Mammary epithelial cell (primary cell): ENCODE measurements at regions not wholly inside any gene's neighbourhood (a gene's known extent, or its start where the extent isn't known, plus 50 kb on each side); places are given as distances from the start of the nearest gene placed in this dataset.

Source experiments
- EZH2 ChIP-seq: IDR thresholded peaks from 2 replicates; pipeline ENCODE4 v1.6.1; 2012; ENCODE audit warnings: low read length, inconsistent platforms, borderline replicate concordance
- TF ChIP-seq, protein P1 (sequence below), 2 donors: IDR thresholded peaks in 1 of 2; conservative IDR thresholded peaks in 1 of 2; 2 replicates each; pipeline ENCODE4 v1.5.1; 2011 to 2012; ENCODE audit warnings: inconsistent platforms in 2 of 2, low read length in 2 of 2, mild to moderate bottlenecking in 2 of 2, control low read depth in 1 of 2, low read depth in 1 of 2; ENCODE audit not compliant: insufficient read depth in 1 of 2; ENCODE audit errors: extremely low read depth in 1 of 2

DNA sequence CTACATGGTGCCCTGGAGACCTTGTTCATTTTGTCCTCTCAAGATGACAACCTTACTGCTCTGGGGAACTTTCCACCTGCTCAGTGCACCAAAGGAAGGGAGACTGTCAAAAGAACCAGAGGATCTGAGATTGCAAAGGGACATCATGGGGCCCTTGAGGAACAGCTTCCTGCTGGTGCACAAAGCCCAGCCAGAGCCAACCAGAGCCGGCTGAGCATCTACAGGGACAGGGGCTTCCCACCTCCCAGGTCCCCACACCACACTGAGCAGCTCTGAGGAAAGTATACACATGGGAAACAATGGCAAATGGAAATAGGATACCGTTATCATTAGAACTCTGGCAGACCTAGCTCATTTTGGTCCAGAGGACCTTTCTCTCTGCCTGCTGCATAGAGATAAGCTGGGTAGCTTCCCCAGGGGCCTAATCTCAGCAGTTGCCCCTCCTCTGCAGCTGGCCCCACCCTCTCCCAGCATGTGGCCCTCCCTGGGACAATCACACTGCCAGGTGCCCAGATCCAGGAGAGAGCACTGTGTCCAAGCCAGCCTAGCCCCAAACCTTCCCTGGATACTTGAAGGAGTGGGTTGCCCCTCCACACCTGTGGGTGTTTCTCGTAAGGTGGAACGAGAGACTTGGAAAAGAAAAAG is 123.4 kb upstream of the PRR20G start:
- no peak for TF ChIP-seq EZH2
- TF ChIP-seq, protein P1, sequence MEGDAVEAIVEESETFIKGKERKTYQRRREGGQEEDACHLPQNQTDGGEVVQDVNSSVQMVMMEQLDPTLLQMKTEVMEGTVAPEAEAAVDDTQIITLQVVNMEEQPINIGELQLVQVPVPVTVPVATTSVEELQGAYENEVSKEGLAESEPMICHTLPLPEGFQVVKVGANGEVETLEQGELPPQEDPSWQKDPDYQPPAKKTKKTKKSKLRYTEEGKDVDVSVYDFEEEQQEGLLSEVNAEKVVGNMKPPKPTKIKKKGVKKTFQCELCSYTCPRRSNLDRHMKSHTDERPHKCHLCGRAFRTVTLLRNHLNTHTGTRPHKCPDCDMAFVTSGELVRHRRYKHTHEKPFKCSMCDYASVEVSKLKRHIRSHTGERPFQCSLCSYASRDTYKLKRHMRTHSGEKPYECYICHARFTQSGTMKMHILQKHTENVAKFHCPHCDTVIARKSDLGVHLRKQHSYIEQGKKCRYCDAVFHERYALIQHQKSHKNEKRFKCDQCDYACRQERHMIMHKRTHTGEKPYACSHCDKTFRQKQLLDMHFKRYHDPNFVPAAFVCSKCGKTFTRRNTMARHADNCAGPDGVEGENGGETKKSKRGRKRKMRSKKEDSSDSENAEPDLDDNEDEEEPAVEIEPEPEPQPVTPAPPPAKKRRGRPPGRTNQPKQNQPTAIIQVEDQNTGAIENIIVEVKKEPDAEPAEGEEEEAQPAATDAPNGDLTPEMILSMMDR (conservative IDR thresholded peaks at IDR 0.05 in 1 of 2, IDR thresholded peaks at IDR 0.05 in 1 of 2; ENCODE audit: extremely low read depth in 1 of 2, insufficient read depth in 1 of 2, low read depth in 1 of 2, low read length in 2 of 2): no peak
